ENCODE measurements at regions not wholly inside any gene's neighbourhood (a gene's known extent, or its start where the extent isn't known, plus 50 kb on each side); places are given as distances from the start of the nearest gene placed in this dataset.

GRCh38 chr4:28822163-28822562, 1898.0 kb upstream of the PCDH7 start:
- TF ChIP-seq CTCF (IDR thresholded peaks at IDR 0.05) (no peak), POLR2A (IDR thresholded peaks at IDR 0.05) (no peak)

Measured in tibial nerve (tissue), 3 donors.